A549 (cell line): ENCODE measurements at regions not wholly inside any gene's neighbourhood (a gene's known extent, or its start where the extent isn't known, plus 50 kb on each side); places are given as distances from the start of the nearest gene placed in this dataset.

Source experiments
- ATAC-seq, 2 experiments: fragments of 200-7000 bp in 1 of 2; fragments of >200 bp in 1 of 2; cut with Nextera tagmentation in 1 of 2; cut with Tn5 transposase in 1 of 2; 3 replicates each; pipeline versions ENCODE4 v1.8.0 to v1.9.1; 2018 to 2020; ENCODE audit warnings: mild to moderate bottlenecking in 1 of 2, moderate library complexity in 1 of 2
- CTCF ChIA-PET: fragments of 300-600 bp; sonication (Branson Sonifier 250); formaldehyde crosslinking; extraction: SDS; loops from one replicate; lab custom pipeline; 2021; ENCODE audit warnings: antibody characterized with exemption, inconsistent platforms; lab: Yijun Ruan, JAX
- POLR2A ChIA-PET: fragments of 350-600 bp; formaldehyde crosslinking; extraction: SDS; loops from one replicate; lab custom pipeline; 2021; ENCODE audit warnings: antibody characterized with exemption, inconsistent platforms; lab: Yijun Ruan, JAX
- DNase-seq, 2 experiments: peaks; one replicate each; pipeline versions ENCODE4 v3.0.0 to v3.0.0-alpha.2; 2011 to 2016; ENCODE audit warnings: low read depth in 1 of 2, low spot score in 1 of 2
- FAIRE-seq: peaks from 2 replicates; lab custom pipeline; 2011; peaks lifted over from hg19 to GRCh38; lab: Jason Lieb, UNC
- H3K27ac ChIP-seq, 2 experiments: fragments of >200 bp; sonication (Bioruptor Twin); formaldehyde crosslinking; 3 replicates each; pipeline ENCODE4 v1.5.1; 2016 to 2017
- H3K4me1 ChIP-seq: fragments of >200 bp; sonication (Bioruptor Twin); formaldehyde crosslinking; 3 replicates; pipeline ENCODE4 v1.6.1; 2016
- H3K4me2 ChIP-seq: fragments of >200 bp; sonication (Bioruptor Twin); formaldehyde crosslinking; 3 replicates; pipeline ENCODE4 v1.6.1; 2016
- H3K4me3 ChIP-seq: fragments of >200 bp; sonication (Bioruptor Twin); formaldehyde crosslinking; 3 replicates; pipeline ENCODE4 v1.5.1; 2016
- H3K9me3 ChIP-seq: fragments of >200 bp; sonication (Bioruptor Twin); formaldehyde crosslinking; 3 replicates; pipeline ENCODE4 v1.6.1; 2016
- ATOH8 ChIP-seq: fragments of 250-450 bp; sonication (Bioruptor Pico); IDR thresholded peaks from 2 replicates; pipeline ENCODE4 v1.5.0; 2020; ENCODE audit warnings: low read depth, mild to moderate bottlenecking, moderate library complexity
- CTCF ChIP-seq: fragments of >200 bp; sonication (Bioruptor Twin); formaldehyde crosslinking; IDR thresholded peaks from 3 replicates; pipeline ENCODE4 v1.5.1; 2016
- E2F6 ChIP-seq: IDR thresholded peaks from 2 replicates; pipeline ENCODE4 v1.6.1; 2012; ENCODE audit warnings: low read depth, borderline replicate concordance
- ELK1 ChIP-seq: fragments of 150-350 bp; IDR thresholded peaks from 2 replicates; pipeline ENCODE4 v1.6.1; 2014; ENCODE audit warnings: low read depth, mild to moderate bottlenecking, low read length
- ESRRA ChIP-seq: fragments of 150-350 bp; IDR thresholded peaks from 2 replicates; pipeline ENCODE4 v1.6.1; 2014; ENCODE audit warnings: mild to moderate bottlenecking, low read length, borderline replicate concordance
- FOSL2 ChIP-seq, 2 experiments: fragments of 450-650 bp in 1 of 2; fragments of >200 bp in 1 of 2; sonication (Bioruptor Twin) in 1 of 2; formaldehyde crosslinking; IDR thresholded peaks; 2 replicates each; pipeline versions ENCODE4 v1.5.0 to v1.6.1; 2016 to 2020; ENCODE audit warnings: mild to moderate bottlenecking in 1 of 2, moderate library complexity in 1 of 2
- GATA3 ChIP-seq: IDR thresholded peaks from 2 replicates; pipeline ENCODE4 v1.6.1; 2012; ENCODE audit warnings: borderline replicate concordance
- HDAC2 ChIP-seq: fragments of 200-600 bp; sonication (generic); IDR thresholded peaks from 2 replicates; pipeline ENCODE4 v1.6.1; 2016
- HES2 ChIP-seq: fragments of >200 bp; sonication (Bioruptor Twin); formaldehyde crosslinking; IDR thresholded peaks from 2 replicates; pipeline ENCODE4 v1.6.1; 2016
- HOXB13 ChIP-seq: fragments of 250-450 bp; sonication (Bioruptor Pico); IDR thresholded peaks from 2 replicates; pipeline ENCODE4 v1.5.0; 2020; ENCODE audit warnings: low read depth, mild to moderate bottlenecking, moderate library complexity
- HOXB5 ChIP-seq: fragments of 250-450 bp; sonication (Bioruptor Pico); IDR thresholded peaks from 2 replicates; pipeline ENCODE4 v1.5.0; 2020; ENCODE audit warnings: mild to moderate bottlenecking, moderate library complexity
- JUN ChIP-seq, 2 experiments: fragments of >200 bp; sonication (Bioruptor Twin); formaldehyde crosslinking; IDR thresholded peaks; 2 replicates in 1 of 2; 3 replicates in 1 of 2; pipeline ENCODE4 v1.6.1; 2016 to 2017
- KDM1A ChIP-seq: fragments of 200-600 bp; sonication (generic); IDR thresholded peaks from 2 replicates; pipeline ENCODE4 v1.6.1; 2016; ENCODE audit warnings: low read depth, mild to moderate bottlenecking
- KDM5A ChIP-seq: fragments of 200-600 bp; sonication (generic); IDR thresholded peaks from 2 replicates; pipeline ENCODE4 v1.6.1; 2016; ENCODE audit warnings: antibody characterized with exemption, mild to moderate bottlenecking
- MAFK ChIP-seq: fragments of 450-650 bp; IDR thresholded peaks from 2 replicates; pipeline ENCODE4 v1.6.1; 2014; ENCODE audit not compliant: partially characterized antibody
- NPAS2 ChIP-seq: fragments of 250-450 bp; sonication (Bioruptor Pico); IDR thresholded peaks from 2 replicates; pipeline ENCODE4 v1.8.0; 2022; ENCODE audit warnings: mild to moderate bottlenecking, moderate library complexity, borderline replicate concordance
- PBX3 ChIP-seq: IDR thresholded peaks from 2 replicates; pipeline ENCODE4 v1.6.1; 2012
- RAD21 ChIP-seq, 2 experiments: fragments of >200 bp in 1 of 2; sonication (Bioruptor Twin) in 1 of 2; formaldehyde crosslinking in 1 of 2; IDR thresholded peaks in 1 of 2; conservative IDR thresholded peaks in 1 of 2; 2 replicates in 1 of 2; 3 replicates in 1 of 2; pipeline ENCODE4 v1.6.1; 2012 to 2018; ENCODE audit warnings: inconsistent platforms in 1 of 2
- RARB ChIP-seq: fragments of 250-450 bp; sonication (Bioruptor Pico); IDR thresholded peaks from 2 replicates; pipeline ENCODE4 v1.8.0; 2021; ENCODE audit warnings: mild to moderate bottlenecking, moderate library complexity
- RCOR1 ChIP-seq: fragments of 150-350 bp; IDR thresholded peaks from 2 replicates; pipeline ENCODE4 v1.6.1; 2014; ENCODE audit warnings: antibody characterized with exemption, low read length, low read depth
- REST ChIP-seq: fragments of 200-600 bp; sonication (generic); IDR thresholded peaks from 2 replicates; pipeline ENCODE4 v1.6.1; 2016; ENCODE audit warnings: antibody characterized with exemption, mild to moderate bottlenecking, moderate library complexity
- SREBF2 ChIP-seq: fragments of 450-650 bp; IDR thresholded peaks from 2 replicates; pipeline ENCODE4 v1.6.1; 2014; ENCODE audit warnings: mild to moderate bottlenecking, moderate library complexity
- TP53 ChIP-seq: fragments of 250-450 bp; sonication (Bioruptor Pico); IDR thresholded peaks from 2 replicates; pipeline ENCODE4 v1.5.0; 2021; ENCODE audit warnings: mild to moderate bottlenecking, moderate library complexity
- ZSCAN20 ChIP-seq: fragments of 250-450 bp; sonication (Bioruptor Pico); IDR thresholded peaks from 2 replicates; pipeline ENCODE4 v1.8.0; 2022; ENCODE audit warnings: mild to moderate bottlenecking, moderate library complexity
- WGBS: methylation state at CpG from one replicate; pipeline ENCODE4 v1.1.6; 2017; ENCODE audit errors: missing lambda C conversion rate; 5-methylcytosine and 5-hydroxymethylcytosine counted together

GRCh38 chr2:57313678-57314077 is 732.9 kb upstream of the VRK2 start:
- TF ChIP-seq HDAC2 (no peak), HES2 (no peak), ESRRA (no peak), RARB (CRISPR knock-in tag) (no peak), ELK1 (no peak), KDM5A (no peak)
- Histone ChIP-seq H3K9me3 (no peaks in the 10 kb centered on the region), H3K4me1 (no peaks in the 10 kb centered on the region), H3K4me2 (no peak overlapping the region), H3K27ac (no peak overlapping the region), H3K4me3 (no peak overlapping the region)
- CTCF ChIA-PET, result no interaction called here
- no peak for ATAC-seq
- DNase-seq, result no peak
- whole genome bisulfite sequencing, result 10% methylated on average over 2 of the region's 2 CpGs
- no peak for FAIRE-seq
- POLR2A ChIA-PET, result no interaction called here

GRCh38 chr2:57314682-57315081 is 731.9 kb upstream of the VRK2 start:
- no peak for ATAC-seq
- TF ChIP-seq PBX3, result no peak
- no peak for TF ChIP-seq HOXB13
- no peak for TF ChIP-seq NPAS2 (CRISPR knock-in tag)
- TF ChIP-seq MAFK, result no peak
- TF ChIP-seq ATOH8 (CRISPR knock-in tag), result no peak
- no peak for TF ChIP-seq GATA3
- no peak for TF ChIP-seq E2F6
- TF ChIP-seq HOXB5, result no peak
- no peak for TF ChIP-seq RCOR1
- no peak for TF ChIP-seq SREBF2
- no peak for TF ChIP-seq RAD21 (conservative IDR thresholded peaks at IDR 0.05 in 1 of 2, IDR thresholded peaks at IDR 0.05 in 1 of 2)
- no peak for TF ChIP-seq KDM1A
- no peak for TF ChIP-seq JUN (IDR thresholded peaks at IDR 0.05)
- no peak for TF ChIP-seq KDM5A
- no peak for TF ChIP-seq TP53 (CRISPR knock-in tag)
- no peak for TF ChIP-seq ZSCAN20 (CRISPR knock-in tag)
- TF ChIP-seq FOSL2 (IDR thresholded peaks at IDR 0.05), result no peak
- no peak for TF ChIP-seq FOSL2 (CRISPR knock-in tag; IDR thresholded peaks at IDR 0.05)
- TF ChIP-seq REST, result no peak
- no peak for TF ChIP-seq CTCF
- TF ChIP-seq, all 56 proteins: peak for 0
- Histone ChIP-seq H3K27ac (no peak overlapping the region), H3K9me3 (no peaks in the 10 kb centered on the region), H3K4me1 (no peaks in the 10 kb centered on the region), H3K4me2 (no peak overlapping the region), H3K4me3 (no peak overlapping the region)
- POLR2A ChIA-PET, result no interaction called here
- no peak for FAIRE-seq
- no peak for DNase-seq
- CTCF ChIA-PET, result no interaction called here
